ENCODE measurements at regions not wholly inside any gene's neighbourhood (a gene's known extent, or its start where the extent isn't known, plus 50 kb on each side); places are given as distances from the start of the nearest gene placed in this dataset.

DNA sequence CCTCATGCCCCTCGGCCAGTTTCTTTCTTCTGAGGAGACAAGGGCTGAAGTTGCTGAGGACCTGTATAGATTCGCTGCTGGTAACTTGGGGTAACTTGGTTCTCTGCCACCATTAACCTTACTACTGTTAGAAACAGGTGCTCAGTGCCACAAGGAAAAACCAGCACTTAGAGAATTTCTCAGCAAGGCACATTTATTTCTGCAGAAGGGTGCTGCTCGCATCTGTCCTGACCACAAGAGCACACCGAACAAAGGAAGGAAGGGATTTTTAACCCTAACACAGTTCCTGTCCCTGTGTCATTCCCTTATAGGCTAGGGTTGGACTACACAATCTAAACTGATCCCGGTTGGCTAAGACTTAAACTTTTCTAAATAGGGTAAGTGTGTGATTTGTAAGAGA is 154.1 kb downstream of the SOCS6 start:
- POLR2A ChIA-PET: no interaction called here
- no peaks in the 10 kb centered on the region for H3K4me1 Mint-ChIP-seq (ENCODE audit: insufficient read depth, unreplicated experiment)
- BruUV-seq (replicated peaks): no TSS peak
- intact Hi-C loops (cut with micrococcal nuclease): no loop called here
- H3K27ac Mint-ChIP-seq (ENCODE audit: low read depth, unreplicated experiment): no peak overlapping the region
- CTCF ChIA-PET: no interaction called here
- no peak overlapping the region for H3K4me3 Mint-ChIP-seq (ENCODE audit: unreplicated experiment)
- H3K27me3 Mint-ChIP-seq (ENCODE audit: insufficient read depth, unreplicated experiment): no peaks in the 10 kb centered on the region
- DNase-seq (ENCODE audit: unreplicated experiment): no peak
- peaks cover 9% of the 10 kb centered on the region for H3K9me3 Mint-ChIP-seq (ENCODE audit: unreplicated experiment)
- TF ChIP-seq, protein P1, sequence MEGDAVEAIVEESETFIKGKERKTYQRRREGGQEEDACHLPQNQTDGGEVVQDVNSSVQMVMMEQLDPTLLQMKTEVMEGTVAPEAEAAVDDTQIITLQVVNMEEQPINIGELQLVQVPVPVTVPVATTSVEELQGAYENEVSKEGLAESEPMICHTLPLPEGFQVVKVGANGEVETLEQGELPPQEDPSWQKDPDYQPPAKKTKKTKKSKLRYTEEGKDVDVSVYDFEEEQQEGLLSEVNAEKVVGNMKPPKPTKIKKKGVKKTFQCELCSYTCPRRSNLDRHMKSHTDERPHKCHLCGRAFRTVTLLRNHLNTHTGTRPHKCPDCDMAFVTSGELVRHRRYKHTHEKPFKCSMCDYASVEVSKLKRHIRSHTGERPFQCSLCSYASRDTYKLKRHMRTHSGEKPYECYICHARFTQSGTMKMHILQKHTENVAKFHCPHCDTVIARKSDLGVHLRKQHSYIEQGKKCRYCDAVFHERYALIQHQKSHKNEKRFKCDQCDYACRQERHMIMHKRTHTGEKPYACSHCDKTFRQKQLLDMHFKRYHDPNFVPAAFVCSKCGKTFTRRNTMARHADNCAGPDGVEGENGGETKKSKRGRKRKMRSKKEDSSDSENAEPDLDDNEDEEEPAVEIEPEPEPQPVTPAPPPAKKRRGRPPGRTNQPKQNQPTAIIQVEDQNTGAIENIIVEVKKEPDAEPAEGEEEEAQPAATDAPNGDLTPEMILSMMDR (IDR thresholded peaks at IDR 0.05; ENCODE audit: unreplicated experiment): no peak
- H3K36me3 Mint-ChIP-seq (ENCODE audit: insufficient read depth, unreplicated experiment): no peaks in the 10 kb centered on the region

DNA sequence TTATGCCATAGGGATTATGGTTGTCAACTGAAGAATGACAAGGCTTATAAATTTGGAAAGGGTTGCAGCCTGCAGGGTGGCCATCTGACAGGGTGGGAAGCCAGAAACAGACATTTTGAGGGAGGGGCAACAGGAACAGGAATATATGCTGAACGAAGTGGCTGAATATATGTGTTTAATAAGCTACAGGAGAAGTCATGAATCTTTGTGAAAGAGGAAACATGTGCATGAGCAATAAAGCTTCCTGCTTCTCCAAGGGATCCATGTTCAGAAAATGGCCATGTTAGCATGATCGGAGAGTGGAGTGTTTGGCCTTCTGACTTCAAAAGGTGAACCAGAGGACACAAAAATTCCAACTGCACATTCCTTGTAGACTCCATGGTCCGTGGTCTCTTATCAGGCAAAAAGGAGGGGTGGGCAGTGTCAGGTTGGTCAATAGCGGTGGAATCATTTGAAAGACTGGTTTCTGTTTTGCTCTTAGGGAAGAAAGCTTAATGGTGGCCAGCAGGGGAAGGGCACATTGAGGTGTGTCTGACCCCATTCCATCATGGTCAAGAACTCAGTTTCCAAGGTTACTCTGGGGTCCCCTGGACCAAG is 144.1 kb downstream of the SOCS6 start:
- POLR2A ChIA-PET: interaction anchor here (0.6 to 1.9 kb wide), 6 partner anchors 11 to 311 kb away, joined by 3 to 6 read pairs (median 4); partner anchors contain the start of gene RTTN
- TF ChIP-seq, protein P1 (IDR thresholded peaks at IDR 0.05; ENCODE audit: unreplicated experiment): no peak
- CTCF ChIA-PET: interaction anchor here (0.6 to 8.1 kb wide), 42 partner anchors 10 to 1417 kb away, joined by 3 to 323 read pairs (median 5); partner anchors contain the start of gene RTTN
- no peak for DNase-seq (ENCODE audit: unreplicated experiment)
- intact Hi-C loops (cut with micrococcal nuclease): no loop called here
- Mint-ChIP-seq H3K27me3 (ENCODE audit: insufficient read depth, unreplicated experiment) (no peaks in the 10 kb centered on the region), H3K36me3 (ENCODE audit: insufficient read depth, unreplicated experiment) (no peaks in the 10 kb centered on the region), H3K9me3 (ENCODE audit: unreplicated experiment) (no peaks in the 10 kb centered on the region), H3K27ac (ENCODE audit: low read depth, unreplicated experiment) (no peak overlapping the region), H3K4me3 (ENCODE audit: unreplicated experiment) (no peak overlapping the region), H3K4me1 (ENCODE audit: insufficient read depth, unreplicated experiment) (peaks cover 7% of the 10 kb centered on the region)
- BruUV-seq (replicated peaks): no TSS peak

DNA sequence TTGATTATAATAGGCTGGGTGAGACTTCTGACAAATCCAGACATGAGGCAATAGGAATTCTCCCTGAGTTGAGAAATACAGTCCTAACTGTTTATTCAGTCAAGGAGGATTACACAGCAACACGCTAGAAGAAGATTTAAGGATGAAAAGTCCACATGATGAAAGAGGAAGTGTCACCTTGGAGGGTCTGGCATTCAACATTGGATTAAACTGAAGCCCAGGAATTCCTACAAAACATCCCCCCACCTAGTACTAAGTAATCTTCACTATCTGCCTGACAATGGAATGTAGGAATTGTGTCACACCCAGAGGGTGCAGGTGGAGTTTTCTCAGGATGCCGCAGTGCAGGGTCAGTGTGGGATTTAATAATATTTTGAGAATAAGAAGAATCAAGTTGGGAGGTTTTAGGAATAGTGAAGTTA is 142.4 kb downstream of the SOCS6 start:
- POLR2A ChIA-PET: interaction anchor here (1.0 to 2.0 kb wide), 4 partner anchors 9 to 226 kb away, joined by 3 to 7 read pairs (median 5); partner anchors contain the start of gene RTTN
- DNase-seq (ENCODE audit: unreplicated experiment): peak; percentile 82
- H3K27me3 Mint-ChIP-seq (ENCODE audit: insufficient read depth, unreplicated experiment): no peaks in the 10 kb centered on the region
- intact Hi-C loops (cut with micrococcal nuclease): no loop called here
- peak overlapping the region; percentile 43 for H3K27ac Mint-ChIP-seq (ENCODE audit: low read depth, unreplicated experiment)
- TF ChIP-seq, protein P1 (IDR thresholded peaks at IDR 0.05; ENCODE audit: unreplicated experiment): no peak
- no peaks in the 10 kb centered on the region for H3K36me3 Mint-ChIP-seq (ENCODE audit: insufficient read depth, unreplicated experiment)
- H3K4me1 Mint-ChIP-seq (ENCODE audit: insufficient read depth, unreplicated experiment): peaks cover 7% of the 10 kb centered on the region
- BruUV-seq (replicated peaks): no TSS peak
- CTCF ChIA-PET: interaction anchor here (0.9 to 8.1 kb wide), 4 partner anchors 18 to 278 kb away, joined by 3 to 122 read pairs (median 10); no protein-coding TSS in a partner anchor
- no peak overlapping the region for H3K4me3 Mint-ChIP-seq (ENCODE audit: unreplicated experiment)
- H3K9me3 Mint-ChIP-seq (ENCODE audit: unreplicated experiment): no peaks in the 10 kb centered on the region

DNA sequence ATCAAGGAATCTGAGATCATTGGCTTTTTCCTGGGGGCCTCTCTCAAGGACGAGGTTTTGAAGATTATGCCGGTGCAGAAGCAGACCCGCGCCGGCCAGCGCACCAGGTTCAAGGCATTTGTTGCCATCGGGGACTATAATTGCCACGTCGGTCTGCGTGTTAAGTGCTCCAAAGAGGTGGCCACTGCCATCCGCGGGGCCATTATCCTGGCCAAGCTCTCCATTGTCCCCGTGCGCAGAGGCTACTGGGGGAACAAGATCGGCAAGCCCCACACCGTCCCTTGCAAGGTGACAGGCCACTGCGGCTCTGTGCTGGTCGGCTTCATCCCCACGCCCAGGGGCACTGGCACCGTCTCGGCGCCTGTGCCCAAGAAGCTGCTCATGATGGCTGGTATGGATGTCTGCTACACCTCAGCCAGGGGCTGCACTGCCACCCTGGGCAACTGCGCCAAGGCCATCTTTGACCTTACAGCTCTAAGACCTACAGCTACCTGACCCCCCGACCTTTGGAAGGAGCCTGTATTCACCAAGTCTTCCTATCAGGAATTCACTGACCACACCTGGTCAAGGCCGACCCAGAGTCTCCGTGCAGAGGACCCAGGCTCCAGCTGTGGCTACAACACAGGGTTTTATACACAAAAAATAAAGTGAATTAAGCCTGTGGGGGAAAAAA is 141.8 kb downstream of the SOCS6 start:
- Mint-ChIP-seq H3K4me1 (ENCODE audit: insufficient read depth, unreplicated experiment) (peaks cover 7% of the 10 kb centered on the region), H3K27ac (ENCODE audit: low read depth, unreplicated experiment) (peak overlapping the region; percentile 43), H3K36me3 (ENCODE audit: insufficient read depth, unreplicated experiment) (no peaks in the 10 kb centered on the region), H3K4me3 (ENCODE audit: unreplicated experiment) (no peak overlapping the region), H3K27me3 (ENCODE audit: insufficient read depth, unreplicated experiment) (no peaks in the 10 kb centered on the region), H3K9me3 (ENCODE audit: unreplicated experiment) (no peaks in the 10 kb centered on the region)
- TF ChIP-seq, protein P1 (IDR thresholded peaks at IDR 0.05; ENCODE audit: unreplicated experiment): no peak
- BruUV-seq (replicated peaks): no TSS peak
- intact Hi-C loops (cut with micrococcal nuclease): no loop called here
- POLR2A ChIA-PET: interaction anchor here (1.0 to 2.0 kb wide), 4 partner anchors 9 to 225 kb away, joined by 3 to 7 read pairs (median 5); partner anchors contain the start of gene RTTN
- CTCF ChIA-PET: interaction anchor here (0.9 to 8.1 kb wide), 5 partner anchors 19 to 277 kb away, joined by 3 to 122 read pairs (median 5); no protein-coding TSS in a partner anchor
- DNase-seq (ENCODE audit: unreplicated experiment): no peak

Data from MCF 10A (cell line).